ENCODE measurements at regions not wholly inside any gene's neighbourhood (a gene's known extent, or its start where the extent isn't known, plus 50 kb on each side); places are given as distances from the start of the nearest gene placed in this dataset.

- ChIA-PET POLR2A (no interaction called here), CTCF (no interaction called here)
- Mint-ChIP-seq H3K27ac (no peak overlapping the region), H3K9me3 (ENCODE audit: insufficient read depth) (no peaks in the 10 kb centered on the region), H3K27me3 (ENCODE audit: low read depth) (peaks cover 2% of the 10 kb centered on the region), H3K4me1 (ENCODE audit: low read depth) (no peaks in the 10 kb centered on the region), H3K36me3 (ENCODE audit: low read depth) (no peaks in the 10 kb centered on the region), H3K4me3 (no peak overlapping the region)
- ATAC-seq (no peak), DNase-seq (no peak)
These were observed 406.5 kb downstream of the IRS2 start for GRCh38 chr13:109379930-109380329.

- DNase-seq (no peak), ATAC-seq (no peak)
- H3K4me3 Mint-ChIP-seq, result no peak overlapping the region
- no peaks in the 10 kb centered on the region for H3K9me3 Mint-ChIP-seq (ENCODE audit: insufficient read depth)
- peaks cover 2% of the 10 kb centered on the region for H3K27me3 Mint-ChIP-seq (ENCODE audit: low read depth)
- ChIA-PET POLR2A (no interaction called here), CTCF (no interaction called here)
- H3K27ac Mint-ChIP-seq, result no peak overlapping the region
- H3K36me3 Mint-ChIP-seq (ENCODE audit: low read depth), result no peaks in the 10 kb centered on the region
- H3K4me1 Mint-ChIP-seq (ENCODE audit: low read depth), result no peaks in the 10 kb centered on the region
These were observed 409.4 kb downstream of the IRS2 start for GRCh38 chr13:109376936-109377335.

- Mint-ChIP-seq H3K4me1 (ENCODE audit: low read depth) (no peaks in the 10 kb centered on the region), H3K4me3 (no peak overlapping the region), H3K27ac (no peak overlapping the region), H3K9me3 (ENCODE audit: insufficient read depth) (no peaks in the 10 kb centered on the region), H3K27me3 (ENCODE audit: low read depth) (no peaks in the 10 kb centered on the region), H3K36me3 (ENCODE audit: low read depth) (no peaks in the 10 kb centered on the region)
- ATAC-seq (no peak), DNase-seq (no peak)
- POLR2A ChIA-PET, result interaction anchor here (0.6 kb wide), 1 partner anchor 301 kb away, joined by 3 read pairs; no protein-coding TSS in a partner anchor
- CTCF ChIA-PET, result no interaction called here
These were observed 411.7 kb downstream of the IRS2 start for GRCh38 chr13:109374609-109375200.

DNA sequence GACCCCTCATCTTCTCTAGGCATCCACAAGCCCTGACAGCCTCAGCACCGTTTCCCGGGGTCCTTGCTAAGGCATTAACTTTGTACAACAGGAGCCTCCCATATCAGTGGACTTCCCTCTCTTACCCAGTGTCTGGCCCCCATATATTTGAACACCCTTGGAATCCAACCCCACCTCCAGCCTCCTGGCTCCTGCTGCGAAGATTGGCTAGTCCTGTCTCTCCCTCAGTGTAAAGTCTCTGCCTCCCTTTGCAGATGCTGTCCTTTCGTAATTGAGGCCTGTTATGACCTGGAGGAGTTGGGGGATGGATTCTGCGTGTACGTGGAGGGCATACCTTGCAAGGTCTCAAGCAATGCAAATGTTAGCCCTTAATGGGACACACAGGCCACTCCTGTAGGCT lies 413.7 kb downstream of the IRS2 start:
- H3K27ac Mint-ChIP-seq, result no peak overlapping the region
- POLR2A ChIA-PET, result no interaction called here
- CTCF ChIA-PET, result no interaction called here

GRCh38 chr13:109371066-109371465 lies 415.3 kb downstream of the IRS2 start:
- Mint-ChIP-seq H3K27ac (no peak overlapping the region), H3K4me3 (no peak overlapping the region), H3K4me1 (ENCODE audit: low read depth) (no peaks in the 10 kb centered on the region), H3K9me3 (ENCODE audit: insufficient read depth) (no peaks in the 10 kb centered on the region), H3K27me3 (ENCODE audit: low read depth) (no peaks in the 10 kb centered on the region), H3K36me3 (ENCODE audit: low read depth) (no peaks in the 10 kb centered on the region)
- ChIA-PET POLR2A (no interaction called here), CTCF (no interaction called here)
- no peak for ATAC-seq
- no peak for DNase-seq

More for the DNA sequence above, 413.7 kb downstream of the IRS2 start:
- ATAC-seq, result no peak
- no peak for DNase-seq
- no peaks in the 10 kb centered on the region for H3K9me3 Mint-ChIP-seq (ENCODE audit: insufficient read depth)
- no peaks in the 10 kb centered on the region for H3K4me1 Mint-ChIP-seq (ENCODE audit: low read depth)
- no peak overlapping the region for H3K4me3 Mint-ChIP-seq
- no peaks in the 10 kb centered on the region for H3K27me3 Mint-ChIP-seq (ENCODE audit: low read depth)
- no peaks in the 10 kb centered on the region for H3K36me3 Mint-ChIP-seq (ENCODE audit: low read depth)

DNA sequence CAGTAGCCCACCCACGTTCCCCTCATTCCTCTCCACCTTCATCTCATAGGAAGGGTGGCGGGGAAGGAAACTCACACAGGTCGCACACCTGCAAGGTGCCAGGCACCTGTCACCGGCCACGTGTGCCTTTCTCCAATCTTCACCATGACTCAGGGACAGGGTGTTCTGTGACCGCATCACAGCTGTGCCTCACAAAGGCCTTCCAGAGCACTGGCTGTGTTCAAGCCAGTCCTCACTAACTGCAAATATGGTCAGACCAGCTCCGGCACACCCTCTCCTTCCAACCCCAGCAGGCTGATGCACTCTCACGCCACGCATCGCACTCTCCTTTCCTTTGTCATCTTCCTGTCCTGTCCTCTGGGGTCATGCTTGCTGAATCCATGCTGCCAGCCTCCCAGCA lies 415.9 kb downstream of the IRS2 start:
- H3K4me3 Mint-ChIP-seq, result no peak overlapping the region
- H3K27me3 Mint-ChIP-seq (ENCODE audit: low read depth), result no peaks in the 10 kb centered on the region
- CTCF ChIA-PET, result no interaction called here
- POLR2A ChIA-PET, result no interaction called here
- H3K27ac Mint-ChIP-seq, result no peak overlapping the region
- H3K36me3 Mint-ChIP-seq (ENCODE audit: low read depth), result no peaks in the 10 kb centered on the region
- ATAC-seq (no peak), DNase-seq (no peak)
- H3K4me1 Mint-ChIP-seq (ENCODE audit: low read depth), result no peaks in the 10 kb centered on the region
- H3K9me3 Mint-ChIP-seq (ENCODE audit: insufficient read depth), result no peaks in the 10 kb centered on the region

- POLR2A ChIA-PET, result no interaction called here
- no peak for DNase-seq
- H3K4me3 Mint-ChIP-seq, result no peak overlapping the region
- no peak for ATAC-seq
- CTCF ChIA-PET, result no interaction called here
- no peaks in the 10 kb centered on the region for H3K9me3 Mint-ChIP-seq (ENCODE audit: insufficient read depth)
- no peak overlapping the region for H3K27ac Mint-ChIP-seq
- H3K27me3 Mint-ChIP-seq (ENCODE audit: low read depth), result no peaks in the 10 kb centered on the region
- H3K36me3 Mint-ChIP-seq (ENCODE audit: low read depth), result no peaks in the 10 kb centered on the region
- no peaks in the 10 kb centered on the region for H3K4me1 Mint-ChIP-seq (ENCODE audit: low read depth)
These were observed 416.9 kb downstream of the IRS2 start for GRCh38 chr13:109369353-109370052.

DNA sequence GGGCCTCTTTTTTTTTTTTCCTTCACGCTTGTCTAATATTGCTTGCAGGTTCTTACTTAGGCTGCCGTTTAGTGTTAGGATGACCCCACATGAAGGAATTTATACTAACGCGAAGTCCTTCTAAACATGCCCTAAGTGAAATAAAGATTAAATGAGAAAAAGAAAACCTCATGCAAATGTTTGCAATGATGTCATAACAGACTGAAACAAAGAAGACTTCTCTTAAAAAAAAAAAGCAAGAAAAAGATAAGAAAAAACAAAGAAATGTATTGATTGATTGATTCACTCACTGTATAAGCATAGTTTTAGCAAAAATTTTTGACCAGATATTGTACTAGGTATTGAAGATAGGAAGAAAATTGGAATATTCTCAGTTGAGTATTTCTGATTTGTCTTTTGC lies 418.2 kb downstream of the IRS2 start:
- ChIA-PET POLR2A (no interaction called here), CTCF (no interaction called here)

DNA sequence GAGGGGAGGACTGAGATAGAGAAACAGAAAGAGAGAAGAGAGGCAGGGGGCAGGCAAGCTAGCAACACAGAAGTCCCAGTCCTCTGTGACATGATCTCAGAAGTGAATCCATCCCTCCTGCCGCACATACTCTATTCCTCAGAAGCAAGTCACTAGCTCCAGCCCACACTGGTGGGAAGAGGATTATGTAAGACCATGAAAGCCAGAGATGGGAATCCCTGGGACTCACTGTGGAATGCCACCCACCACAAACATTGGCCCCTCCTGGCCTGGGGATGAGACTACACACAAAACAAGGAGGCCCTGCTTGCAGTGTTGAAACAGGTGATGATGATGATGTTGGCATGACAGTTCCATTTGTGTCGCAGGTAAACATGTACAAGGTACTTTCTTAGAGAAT lies 419.9 kb downstream of the IRS2 start:
- H3K27me3 Mint-ChIP-seq (ENCODE audit: low read depth), result no peaks in the 10 kb centered on the region
- POLR2A ChIA-PET, result no interaction called here
- no peaks in the 10 kb centered on the region for H3K9me3 Mint-ChIP-seq (ENCODE audit: insufficient read depth)
- DNase-seq (no peak), ATAC-seq (no peak)
- H3K4me3 Mint-ChIP-seq, result no peak overlapping the region
- CTCF ChIA-PET, result no interaction called here
- H3K36me3 Mint-ChIP-seq (ENCODE audit: low read depth), result no peaks in the 10 kb centered on the region
- no peaks in the 10 kb centered on the region for H3K4me1 Mint-ChIP-seq (ENCODE audit: low read depth)
- no peak overlapping the region for H3K27ac Mint-ChIP-seq

More for the DNA sequence above, 418.2 kb downstream of the IRS2 start:
- Mint-ChIP-seq H3K4me3 (no peak overlapping the region), H3K4me1 (ENCODE audit: low read depth) (no peaks in the 10 kb centered on the region), H3K36me3 (ENCODE audit: low read depth) (no peaks in the 10 kb centered on the region), H3K9me3 (ENCODE audit: insufficient read depth) (no peaks in the 10 kb centered on the region), H3K27me3 (ENCODE audit: low read depth) (no peaks in the 10 kb centered on the region), H3K27ac (no peak overlapping the region)
- DNase-seq (no peak), ATAC-seq (no peak)

DNA sequence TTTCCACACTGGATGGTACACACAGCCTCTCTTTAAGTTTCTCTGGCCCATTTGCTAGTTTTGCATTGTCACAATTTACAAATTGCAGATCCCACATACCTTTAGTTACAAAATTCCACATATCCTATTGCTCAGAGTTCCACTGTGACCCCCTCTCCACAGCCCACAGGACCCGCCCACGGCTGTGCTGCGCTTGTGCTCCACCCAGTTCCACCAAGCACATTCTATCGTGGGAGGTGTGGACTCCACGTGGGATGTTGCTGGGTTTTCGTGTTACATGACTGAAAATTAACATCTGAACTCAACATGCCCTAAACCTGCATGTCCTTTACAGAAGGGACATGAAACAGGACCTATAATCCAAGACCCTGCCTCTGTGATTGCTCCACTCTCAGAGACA lies 423.0 kb downstream of the IRS2 start:
- ATAC-seq (no peak), DNase-seq (no peak)
- Mint-ChIP-seq H3K36me3 (ENCODE audit: low read depth) (no peaks in the 10 kb centered on the region), H3K9me3 (ENCODE audit: insufficient read depth) (no peaks in the 10 kb centered on the region), H3K27ac (no peak overlapping the region), H3K4me1 (ENCODE audit: low read depth) (no peaks in the 10 kb centered on the region), H3K27me3 (ENCODE audit: low read depth) (no peaks in the 10 kb centered on the region), H3K4me3 (no peak overlapping the region)
- ChIA-PET CTCF (no interaction called here), POLR2A (no interaction called here)

- H3K27me3 Mint-ChIP-seq (ENCODE audit: low read depth), result no peaks in the 10 kb centered on the region
- DNase-seq (no peak), ATAC-seq (no peak)
- CTCF ChIA-PET, result no interaction called here
- no peaks in the 10 kb centered on the region for H3K4me1 Mint-ChIP-seq (ENCODE audit: low read depth)
- POLR2A ChIA-PET, result no interaction called here
- H3K36me3 Mint-ChIP-seq (ENCODE audit: low read depth), result no peaks in the 10 kb centered on the region
- no peak overlapping the region for H3K27ac Mint-ChIP-seq
- no peak overlapping the region for H3K4me3 Mint-ChIP-seq
- no peaks in the 10 kb centered on the region for H3K9me3 Mint-ChIP-seq (ENCODE audit: insufficient read depth)
These were observed 423.8 kb downstream of the IRS2 start for GRCh38 chr13:109362616-109363015.

DNA sequence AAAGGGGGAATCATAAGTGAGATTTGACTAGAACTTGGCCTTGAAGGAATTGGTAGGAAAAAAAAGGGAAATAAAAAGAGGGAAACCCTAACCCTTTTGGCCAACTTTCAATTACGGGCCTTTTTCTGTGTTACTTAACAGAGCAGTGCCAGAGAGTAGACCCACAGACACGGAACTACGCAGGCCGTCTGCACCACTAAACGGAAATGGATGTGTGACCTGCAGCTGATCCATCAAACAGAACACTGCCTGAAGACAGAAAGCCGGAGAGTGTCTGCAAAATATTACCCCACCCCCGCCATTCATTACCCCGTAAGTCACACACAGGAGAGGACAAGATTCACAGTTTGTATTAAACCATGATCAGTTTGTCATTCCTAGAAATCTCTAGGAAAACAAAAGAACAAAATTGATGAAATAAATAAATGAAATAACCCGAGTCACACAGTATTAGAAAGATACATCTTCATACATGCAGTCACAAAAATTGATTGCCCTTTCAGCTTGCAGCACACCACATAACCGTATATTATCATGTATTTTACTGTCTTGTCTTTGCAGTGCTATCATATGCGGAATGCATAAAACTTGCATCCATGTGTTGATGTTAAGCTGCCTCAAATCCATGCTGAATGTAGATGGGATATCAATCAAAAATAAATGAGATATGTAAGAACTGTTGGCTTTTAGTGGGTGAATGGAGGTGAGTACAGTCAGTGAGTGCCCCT lies 424.7 kb downstream of the IRS2 start:
- POLR2A ChIA-PET, result no interaction called here
- Mint-ChIP-seq H3K9me3 (ENCODE audit: insufficient read depth) (no peaks in the 10 kb centered on the region), H3K27me3 (ENCODE audit: low read depth) (no peaks in the 10 kb centered on the region), H3K27ac (no peak overlapping the region), H3K36me3 (ENCODE audit: low read depth) (no peaks in the 10 kb centered on the region), H3K4me1 (ENCODE audit: low read depth) (no peaks in the 10 kb centered on the region), H3K4me3 (no peak overlapping the region)
- no peak for ATAC-seq
- CTCF ChIA-PET, result no interaction called here
- no peak for DNase-seq
